HepG2 (cell line): ENCODE measurements at regions not wholly inside any gene's neighbourhood (a gene's known extent, or its start where the extent isn't known, plus 50 kb on each side); places are given as distances from the start of the nearest gene placed in this dataset.

ENCODE experiments used
- CEBPZ ChIP-seq: IDR thresholded peaks from 2 replicates; pipeline ENCODE4 v1.6.1; 2012; ENCODE audit warnings: low read length, improper control_type of control experiment
- MAX ChIP-seq: IDR thresholded peaks from 2 replicates; pipeline ENCODE4 v1.6.1; 2012; ENCODE audit warnings: inconsistent platforms
- RAD51 ChIP-seq: fragments of 450-650 bp; IDR thresholded peaks from 2 replicates; pipeline ENCODE4 v1.6.1; 2016; ENCODE audit warnings: borderline replicate concordance
- TMF1 ChIP-seq: sonication (generic); formaldehyde crosslinking; IDR thresholded peaks from 2 replicates; pipeline ENCODE4 v1.8.1; 2022; ENCODE audit warnings: low read depth, missing genetic modification reagents
- ZHX1 ChIP-seq: sonication (generic); formaldehyde crosslinking; IDR thresholded peaks from 2 replicates; pipeline ENCODE4 v1.8.1; 2022; ENCODE audit warnings: low read depth, mild to moderate bottlenecking, missing genetic modification reagents
- ZZZ3 ChIP-seq: sonication (generic); formaldehyde crosslinking; IDR thresholded peaks from 2 replicates; pipeline ENCODE4 v1.4.0; 2020; ENCODE audit warnings: missing genetic modification reagents, mild to moderate bottlenecking, borderline replicate concordance

- TF ChIP-seq ZZZ3 (CRISPR knock-in tag) (no peak), MAX (no peak), ZHX1 (CRISPR knock-in tag) (no peak), CEBPZ (no peak), TMF1 (no peak), RAD51 (no peak)
Observed at GRCh38 chr21:16773206-16773605, 739.6 kb upstream of the CXADR start.
